IPS-NIHi11 (cell line): ENCODE measurements at regions not wholly inside any gene's neighbourhood (a gene's known extent, or its start where the extent isn't known, plus 50 kb on each side); places are given as distances from the start of the nearest gene placed in this dataset.
"Not testable (repeated sequence)": the region's sequence is repeated elsewhere in the genome, so short reads cannot be mapped to it uniquely, and the experiment has no call there.

Experiments used
- DNase-seq: peaks from one replicate; pipeline ENCODE4 v3.0.0; 2012; ENCODE audit warnings: mixed read lengths, low spot score

- DNase-seq: no peak
These were observed 145.6 kb downstream of the HSD17B3 start for GRCh38 chr9:96156171-96156974.

- DNase-seq: no peak
These were observed 147.9 kb downstream of the HSD17B3 start for GRCh38 chr9:96154081-96154480.

- DNase-seq: no peak
These were observed 149.4 kb downstream of the HSD17B3 start for GRCh38 chr9:96152550-96152949.

GRCh38 chr9:96150324-96151227 is 151.4 kb downstream of the HSD17B3 start:
- DNase-seq: no peak

GRCh38 chr9:96149533-96150280 is 152.3 kb downstream of the HSD17B3 start:
- DNase-seq: no peak

- DNase-seq: no peak
These were observed 153.1 kb downstream of the HSD17B3 start for GRCh38 chr9:96148634-96149532.

- not testable (repeated sequence) for DNase-seq
These were observed 154.9 kb downstream of the HSD17B3 start for GRCh38 chr9:96147029-96147428.

GRCh38 chr9:96141666-96142065 is 160.3 kb downstream of the HSD17B3 start:
- DNase-seq: no peak

- DNase-seq: no peak
These were observed 160.9 kb downstream of the HSD17B3 start for GRCh38 chr9:96141128-96141474.

- DNase-seq: no peak
These were observed 161.5 kb downstream of the HSD17B3 start for GRCh38 chr9:96140296-96141127.

GRCh38 chr9:96139592-96140295 is 162.2 kb downstream of the HSD17B3 start:
- DNase-seq: no peak

GRCh38 chr9:96138616-96139015 is 163.4 kb downstream of the HSD17B3 start:
- DNase-seq: no peak

- no peak for DNase-seq
These were observed 164.1 kb downstream of the HSD17B3 start for GRCh38 chr9:96137671-96138429.

- no peak for DNase-seq
These were observed 164.8 kb downstream of the HSD17B3 start for GRCh38 chr9:96136992-96137670.

- DNase-seq: no peak
These were observed 166.2 kb downstream of the HSD17B3 start for GRCh38 chr9:96135753-96136290.

- no peak for DNase-seq
These were observed 166.8 kb downstream of the HSD17B3 start for GRCh38 chr9:96135076-96135752.

- DNase-seq: no peak
These were observed 168.5 kb downstream of the HSD17B3 start for GRCh38 chr9:96133321-96134021.
